ENCODE measurements at regions not wholly inside any gene's neighbourhood (a gene's known extent, or its start where the extent isn't known, plus 50 kb on each side); places are given as distances from the start of the nearest gene placed in this dataset.

DNA sequence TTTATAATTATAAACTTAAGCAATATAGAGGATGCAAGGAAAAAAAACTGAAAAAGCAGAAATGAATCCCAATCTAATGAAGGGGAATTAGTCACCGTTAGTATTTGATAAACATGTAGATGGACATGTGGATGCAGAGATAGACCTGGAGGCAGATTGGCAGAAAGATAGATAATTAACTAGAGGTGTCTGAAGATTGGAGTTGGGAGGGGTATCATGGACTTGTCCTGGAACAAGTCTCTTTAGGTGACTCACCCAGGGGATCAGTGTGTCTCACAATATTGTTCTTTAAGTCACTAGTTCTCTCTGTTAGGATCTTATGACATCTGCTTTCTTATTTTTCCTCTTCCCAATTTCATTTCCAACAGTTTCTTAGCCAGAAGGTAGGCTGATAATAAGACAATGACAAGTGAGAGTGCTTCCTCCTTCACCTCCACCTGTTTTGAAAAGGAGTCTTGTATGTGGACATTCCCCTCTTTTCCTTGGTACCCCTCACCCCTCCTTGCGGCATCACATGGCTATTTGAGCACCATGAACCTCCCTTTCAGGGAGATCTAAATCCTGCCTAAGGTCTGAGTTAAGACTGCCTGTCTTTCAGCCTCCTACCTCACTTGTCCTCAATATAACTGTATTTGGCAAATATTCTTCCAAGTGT, 987.7 kb downstream of the TSN start:
- H3K4me3 ChIP-seq (replicated peaks; ENCODE audit: insufficient read depth, low read length), result no peak overlapping the region
- no peak for DNase-seq (ENCODE audit: low read depth in 1 of 2, low spot score in 1 of 2)
- TF ChIP-seq, protein P1, sequence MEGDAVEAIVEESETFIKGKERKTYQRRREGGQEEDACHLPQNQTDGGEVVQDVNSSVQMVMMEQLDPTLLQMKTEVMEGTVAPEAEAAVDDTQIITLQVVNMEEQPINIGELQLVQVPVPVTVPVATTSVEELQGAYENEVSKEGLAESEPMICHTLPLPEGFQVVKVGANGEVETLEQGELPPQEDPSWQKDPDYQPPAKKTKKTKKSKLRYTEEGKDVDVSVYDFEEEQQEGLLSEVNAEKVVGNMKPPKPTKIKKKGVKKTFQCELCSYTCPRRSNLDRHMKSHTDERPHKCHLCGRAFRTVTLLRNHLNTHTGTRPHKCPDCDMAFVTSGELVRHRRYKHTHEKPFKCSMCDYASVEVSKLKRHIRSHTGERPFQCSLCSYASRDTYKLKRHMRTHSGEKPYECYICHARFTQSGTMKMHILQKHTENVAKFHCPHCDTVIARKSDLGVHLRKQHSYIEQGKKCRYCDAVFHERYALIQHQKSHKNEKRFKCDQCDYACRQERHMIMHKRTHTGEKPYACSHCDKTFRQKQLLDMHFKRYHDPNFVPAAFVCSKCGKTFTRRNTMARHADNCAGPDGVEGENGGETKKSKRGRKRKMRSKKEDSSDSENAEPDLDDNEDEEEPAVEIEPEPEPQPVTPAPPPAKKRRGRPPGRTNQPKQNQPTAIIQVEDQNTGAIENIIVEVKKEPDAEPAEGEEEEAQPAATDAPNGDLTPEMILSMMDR (IDR thresholded peaks at IDR 0.05; ENCODE audit: insufficient read depth, low read length), result no peak
- TF ChIP-seq, protein P2, sequence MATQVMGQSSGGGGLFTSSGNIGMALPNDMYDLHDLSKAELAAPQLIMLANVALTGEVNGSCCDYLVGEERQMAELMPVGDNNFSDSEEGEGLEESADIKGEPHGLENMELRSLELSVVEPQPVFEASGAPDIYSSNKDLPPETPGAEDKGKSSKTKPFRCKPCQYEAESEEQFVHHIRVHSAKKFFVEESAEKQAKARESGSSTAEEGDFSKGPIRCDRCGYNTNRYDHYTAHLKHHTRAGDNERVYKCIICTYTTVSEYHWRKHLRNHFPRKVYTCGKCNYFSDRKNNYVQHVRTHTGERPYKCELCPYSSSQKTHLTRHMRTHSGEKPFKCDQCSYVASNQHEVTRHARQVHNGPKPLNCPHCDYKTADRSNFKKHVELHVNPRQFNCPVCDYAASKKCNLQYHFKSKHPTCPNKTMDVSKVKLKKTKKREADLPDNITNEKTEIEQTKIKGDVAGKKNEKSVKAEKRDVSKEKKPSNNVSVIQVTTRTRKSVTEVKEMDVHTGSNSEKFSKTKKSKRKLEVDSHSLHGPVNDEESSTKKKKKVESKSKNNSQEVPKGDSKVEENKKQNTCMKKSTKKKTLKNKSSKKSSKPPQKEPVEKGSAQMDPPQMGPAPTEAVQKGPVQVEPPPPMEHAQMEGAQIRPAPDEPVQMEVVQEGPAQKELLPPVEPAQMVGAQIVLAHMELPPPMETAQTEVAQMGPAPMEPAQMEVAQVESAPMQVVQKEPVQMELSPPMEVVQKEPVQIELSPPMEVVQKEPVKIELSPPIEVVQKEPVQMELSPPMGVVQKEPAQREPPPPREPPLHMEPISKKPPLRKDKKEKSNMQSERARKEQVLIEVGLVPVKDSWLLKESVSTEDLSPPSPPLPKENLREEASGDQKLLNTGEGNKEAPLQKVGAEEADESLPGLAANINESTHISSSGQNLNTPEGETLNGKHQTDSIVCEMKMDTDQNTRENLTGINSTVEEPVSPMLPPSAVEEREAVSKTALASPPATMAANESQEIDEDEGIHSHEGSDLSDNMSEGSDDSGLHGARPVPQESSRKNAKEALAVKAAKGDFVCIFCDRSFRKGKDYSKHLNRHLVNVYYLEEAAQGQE (IDR thresholded peaks at IDR 0.05; ENCODE audit: insufficient replicate concordance, low read depth), result no peak
- TF ChIP-seq POLR2AphosphoS5 (IDR thresholded peaks at IDR 0.05; ENCODE audit: low read depth), result no peak
- no peak for TF ChIP-seq GABPA (IDR thresholded peaks at IDR 0.05; ENCODE audit: low read depth)
- TF ChIP-seq SPI1 (IDR thresholded peaks at IDR 0.05; ENCODE audit: borderline replicate concordance, low read depth), result no peak
- H3K27ac ChIP-seq (replicated peaks), result no peak overlapping the region
- H3K27me3 ChIP-seq (ENCODE audit: insufficient read depth, poor library complexity, severe bottlenecking), result no peaks in the 10 kb centered on the region

DNA sequence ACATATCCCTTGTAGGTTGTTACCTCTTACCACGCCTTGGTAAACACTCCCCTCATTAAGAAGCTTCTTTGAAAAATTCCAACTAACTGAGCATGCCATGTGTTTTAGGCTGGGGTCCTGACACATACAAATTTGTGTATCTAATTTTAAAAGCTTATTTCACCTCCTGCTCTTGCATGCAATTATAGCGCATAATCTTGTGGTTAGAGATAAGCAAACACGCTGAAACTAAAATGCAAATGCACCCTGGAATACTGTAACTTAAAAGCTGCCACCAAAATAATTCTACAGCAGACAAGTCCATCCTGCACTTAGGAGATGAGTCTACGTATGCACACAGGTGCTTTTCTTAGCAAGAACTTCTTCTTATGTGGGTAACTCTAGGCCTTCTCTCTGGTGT, 990.2 kb downstream of the TSN start:
- no peak for DNase-seq (ENCODE audit: low read depth in 1 of 2, low spot score in 1 of 2)
- TF ChIP-seq SPI1 (IDR thresholded peaks at IDR 0.05; ENCODE audit: borderline replicate concordance, low read depth), result no peak
- TF ChIP-seq GABPA (IDR thresholded peaks at IDR 0.05; ENCODE audit: low read depth), result no peak
- TF ChIP-seq, protein P1 (IDR thresholded peaks at IDR 0.05; ENCODE audit: insufficient read depth, low read length), result no peak
- TF ChIP-seq, protein P2 (IDR thresholded peaks at IDR 0.05; ENCODE audit: insufficient replicate concordance, low read depth), result no peak
- TF ChIP-seq POLR2AphosphoS5 (IDR thresholded peaks at IDR 0.05; ENCODE audit: low read depth), result no peak
- Histone ChIP-seq H3K27me3 (ENCODE audit: insufficient read depth, poor library complexity, severe bottlenecking) (no peaks in the 10 kb centered on the region), H3K4me3 (replicated peaks; ENCODE audit: insufficient read depth, low read length) (no peak overlapping the region), H3K27ac (replicated peaks) (no peak overlapping the region)

DNA sequence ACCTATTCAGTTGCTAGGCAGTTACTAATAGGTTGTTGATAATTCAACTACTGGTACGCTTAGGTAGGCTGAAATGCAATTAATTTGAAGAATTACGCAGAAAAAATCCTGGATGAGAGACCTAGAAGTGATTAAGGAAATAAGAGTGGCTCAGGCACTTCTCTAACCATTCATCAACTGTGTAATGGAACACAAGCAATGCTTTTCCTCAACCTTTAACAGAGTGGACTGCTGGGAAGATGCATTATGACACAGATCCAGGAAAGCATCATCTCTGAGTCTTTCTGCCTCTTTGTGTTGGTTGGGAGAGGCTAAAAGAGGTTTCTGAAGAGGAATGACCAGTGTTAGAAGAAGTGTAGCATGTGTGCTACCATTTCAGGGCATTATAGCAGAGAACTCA, 992.2 kb downstream of the TSN start:
- Histone ChIP-seq H3K27ac (replicated peaks) (no peak overlapping the region), H3K27me3 (ENCODE audit: insufficient read depth, poor library complexity, severe bottlenecking) (no peaks in the 10 kb centered on the region), H3K4me3 (replicated peaks; ENCODE audit: insufficient read depth, low read length) (no peak overlapping the region)
- TF ChIP-seq, protein P2 (IDR thresholded peaks at IDR 0.05; ENCODE audit: insufficient replicate concordance, low read depth), result no peak
- TF ChIP-seq GABPA (IDR thresholded peaks at IDR 0.05; ENCODE audit: low read depth) (no peak), SPI1 (IDR thresholded peaks at IDR 0.05; ENCODE audit: borderline replicate concordance, low read depth) (no peak), POLR2AphosphoS5 (IDR thresholded peaks at IDR 0.05; ENCODE audit: low read depth) (no peak)
- TF ChIP-seq, protein P1 (IDR thresholded peaks at IDR 0.05; ENCODE audit: insufficient read depth, low read length), result no peak
- no peak for DNase-seq (ENCODE audit: low read depth in 1 of 2, low spot score in 1 of 2)

All from HL-60 (cell line).